ENCODE measurements at regions not wholly inside any gene's neighbourhood (a gene's known extent, or its start where the extent isn't known, plus 50 kb on each side); places are given as distances from the start of the nearest gene placed in this dataset.

DNA sequence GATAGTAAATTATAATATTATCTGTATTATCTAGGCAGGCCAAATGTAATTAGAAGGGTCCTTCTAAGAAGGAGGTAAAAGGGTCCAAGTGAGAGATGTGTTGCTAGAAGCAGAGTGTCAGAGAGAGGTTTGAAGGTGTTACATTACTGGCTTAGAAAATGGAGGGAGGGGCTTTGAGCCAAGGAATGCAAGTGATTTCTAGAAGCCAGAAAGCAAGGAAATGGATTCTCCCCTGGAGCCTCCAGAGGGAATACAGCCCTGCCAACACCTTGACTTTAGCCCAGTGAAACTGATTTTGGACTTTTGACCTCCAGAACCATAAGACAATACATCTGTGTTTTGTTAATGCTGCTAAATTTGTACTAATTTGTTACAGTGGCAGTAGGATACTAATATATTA, 97.9 kb upstream of the IL6 start:
- TF ChIP-seq, protein P1, sequence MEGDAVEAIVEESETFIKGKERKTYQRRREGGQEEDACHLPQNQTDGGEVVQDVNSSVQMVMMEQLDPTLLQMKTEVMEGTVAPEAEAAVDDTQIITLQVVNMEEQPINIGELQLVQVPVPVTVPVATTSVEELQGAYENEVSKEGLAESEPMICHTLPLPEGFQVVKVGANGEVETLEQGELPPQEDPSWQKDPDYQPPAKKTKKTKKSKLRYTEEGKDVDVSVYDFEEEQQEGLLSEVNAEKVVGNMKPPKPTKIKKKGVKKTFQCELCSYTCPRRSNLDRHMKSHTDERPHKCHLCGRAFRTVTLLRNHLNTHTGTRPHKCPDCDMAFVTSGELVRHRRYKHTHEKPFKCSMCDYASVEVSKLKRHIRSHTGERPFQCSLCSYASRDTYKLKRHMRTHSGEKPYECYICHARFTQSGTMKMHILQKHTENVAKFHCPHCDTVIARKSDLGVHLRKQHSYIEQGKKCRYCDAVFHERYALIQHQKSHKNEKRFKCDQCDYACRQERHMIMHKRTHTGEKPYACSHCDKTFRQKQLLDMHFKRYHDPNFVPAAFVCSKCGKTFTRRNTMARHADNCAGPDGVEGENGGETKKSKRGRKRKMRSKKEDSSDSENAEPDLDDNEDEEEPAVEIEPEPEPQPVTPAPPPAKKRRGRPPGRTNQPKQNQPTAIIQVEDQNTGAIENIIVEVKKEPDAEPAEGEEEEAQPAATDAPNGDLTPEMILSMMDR (IDR thresholded peaks at IDR 0.05 in 2 of 3, conservative IDR thresholded peaks at IDR 0.05 in 1 of 3; ENCODE audit: borderline replicate concordance in 1 of 3, insufficient read depth in 1 of 3, low read depth in 2 of 3, low read length in 2 of 3) = no peak
- TF ChIP-seq POLR2AphosphoS5 (IDR thresholded peaks at IDR 0.05; ENCODE audit: low read depth, low read length) (no peak), EGR1 (IDR thresholded peaks at IDR 0.05; ENCODE audit: low read depth) (no peak), CEBPB (IDR thresholded peaks at IDR 0.05; ENCODE audit: low read depth) (no peak), EZH2 (IDR thresholded peaks at IDR 0.05) (no peak), SRF (IDR thresholded peaks at IDR 0.05; ENCODE audit: low read depth) (no peak), EZH2phosphoT487 (IDR thresholded peaks at IDR 0.05; ENCODE audit: borderline replicate concordance) (no peak), POLR2A (IDR thresholded peaks at IDR 0.05; ENCODE audit: borderline replicate concordance, extremely low read depth, insufficient read depth, insufficient read length) (no peak), SP1 (IDR thresholded peaks at IDR 0.05; ENCODE audit: low read depth) (no peak)
- TF ChIP-seq, protein P2, sequence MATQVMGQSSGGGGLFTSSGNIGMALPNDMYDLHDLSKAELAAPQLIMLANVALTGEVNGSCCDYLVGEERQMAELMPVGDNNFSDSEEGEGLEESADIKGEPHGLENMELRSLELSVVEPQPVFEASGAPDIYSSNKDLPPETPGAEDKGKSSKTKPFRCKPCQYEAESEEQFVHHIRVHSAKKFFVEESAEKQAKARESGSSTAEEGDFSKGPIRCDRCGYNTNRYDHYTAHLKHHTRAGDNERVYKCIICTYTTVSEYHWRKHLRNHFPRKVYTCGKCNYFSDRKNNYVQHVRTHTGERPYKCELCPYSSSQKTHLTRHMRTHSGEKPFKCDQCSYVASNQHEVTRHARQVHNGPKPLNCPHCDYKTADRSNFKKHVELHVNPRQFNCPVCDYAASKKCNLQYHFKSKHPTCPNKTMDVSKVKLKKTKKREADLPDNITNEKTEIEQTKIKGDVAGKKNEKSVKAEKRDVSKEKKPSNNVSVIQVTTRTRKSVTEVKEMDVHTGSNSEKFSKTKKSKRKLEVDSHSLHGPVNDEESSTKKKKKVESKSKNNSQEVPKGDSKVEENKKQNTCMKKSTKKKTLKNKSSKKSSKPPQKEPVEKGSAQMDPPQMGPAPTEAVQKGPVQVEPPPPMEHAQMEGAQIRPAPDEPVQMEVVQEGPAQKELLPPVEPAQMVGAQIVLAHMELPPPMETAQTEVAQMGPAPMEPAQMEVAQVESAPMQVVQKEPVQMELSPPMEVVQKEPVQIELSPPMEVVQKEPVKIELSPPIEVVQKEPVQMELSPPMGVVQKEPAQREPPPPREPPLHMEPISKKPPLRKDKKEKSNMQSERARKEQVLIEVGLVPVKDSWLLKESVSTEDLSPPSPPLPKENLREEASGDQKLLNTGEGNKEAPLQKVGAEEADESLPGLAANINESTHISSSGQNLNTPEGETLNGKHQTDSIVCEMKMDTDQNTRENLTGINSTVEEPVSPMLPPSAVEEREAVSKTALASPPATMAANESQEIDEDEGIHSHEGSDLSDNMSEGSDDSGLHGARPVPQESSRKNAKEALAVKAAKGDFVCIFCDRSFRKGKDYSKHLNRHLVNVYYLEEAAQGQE (IDR thresholded peaks at IDR 0.05; ENCODE audit: low read depth) = no peak
- TF ChIP-seq, protein P3, sequence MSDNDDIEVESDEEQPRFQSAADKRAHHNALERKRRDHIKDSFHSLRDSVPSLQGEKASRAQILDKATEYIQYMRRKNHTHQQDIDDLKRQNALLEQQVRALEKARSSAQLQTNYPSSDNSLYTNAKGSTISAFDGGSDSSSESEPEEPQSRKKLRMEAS (IDR thresholded peaks at IDR 0.05) = no peak

Data from HCT116 (cell line).